ENCODE measurements at regions not wholly inside any gene's neighbourhood (a gene's known extent, or its start where the extent isn't known, plus 50 kb on each side); places are given as distances from the start of the nearest gene placed in this dataset.

DNA sequence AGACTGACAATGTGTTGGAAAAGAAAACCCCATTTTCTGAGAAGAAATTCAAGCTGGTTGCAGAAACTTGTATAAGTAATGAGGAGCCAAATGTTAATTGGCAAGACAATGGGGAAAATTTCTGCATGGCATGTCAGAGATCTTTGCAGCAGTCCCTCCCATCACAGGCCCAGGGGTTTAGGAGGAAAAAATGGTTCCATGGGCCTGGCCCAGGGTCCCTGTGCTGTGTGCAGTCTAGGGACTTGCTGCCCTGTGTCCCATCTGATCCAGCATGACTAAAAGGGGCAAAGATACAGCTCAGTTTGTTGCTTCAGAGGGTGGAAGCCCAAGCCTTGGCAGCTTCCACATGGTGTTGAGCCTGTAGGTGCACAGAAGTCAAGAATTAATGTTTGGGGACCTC is 440.3 kb upstream of the TPK1 start:
- DNase-seq (ENCODE audit: low read depth, low spot score): no peak

DNA sequence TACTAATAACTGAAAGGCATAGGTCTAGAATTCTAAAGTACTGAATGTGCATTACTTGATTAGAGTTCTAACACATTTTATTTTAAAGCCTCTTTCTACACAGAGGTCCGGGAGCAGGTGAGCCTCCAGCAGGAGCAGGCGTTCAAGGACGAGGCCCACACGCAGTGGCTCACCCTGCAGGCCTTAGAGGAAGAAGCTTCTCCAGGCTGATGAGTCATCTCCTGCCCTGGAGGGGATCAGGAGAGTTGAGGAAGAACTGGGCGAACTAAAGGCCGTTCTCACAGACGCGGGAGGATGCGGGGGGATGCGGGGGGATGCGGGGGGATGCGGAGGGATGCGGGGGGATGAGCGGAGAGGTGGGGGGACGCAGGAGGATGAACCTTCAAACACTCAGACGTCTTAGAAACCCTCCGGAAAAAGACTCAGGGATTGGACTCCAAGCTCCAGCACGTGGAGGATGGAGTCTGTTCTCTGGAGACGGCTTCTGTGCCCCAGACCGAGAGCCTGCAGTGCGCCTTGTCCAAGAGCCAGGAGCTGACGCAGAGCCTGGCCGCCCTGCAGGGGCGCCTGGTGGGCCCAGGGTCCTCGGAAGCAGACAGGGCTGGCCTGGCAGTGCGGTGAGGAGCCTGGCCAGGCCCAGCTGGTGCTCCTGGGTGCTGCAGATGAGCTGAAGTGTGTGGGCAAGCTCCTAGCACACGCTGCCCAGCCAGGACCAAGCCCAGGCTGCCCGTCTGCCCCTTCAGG is 433.7 kb upstream of the TPK1 start:
- DNase-seq (ENCODE audit: low read depth, low spot score): no peak

DNA sequence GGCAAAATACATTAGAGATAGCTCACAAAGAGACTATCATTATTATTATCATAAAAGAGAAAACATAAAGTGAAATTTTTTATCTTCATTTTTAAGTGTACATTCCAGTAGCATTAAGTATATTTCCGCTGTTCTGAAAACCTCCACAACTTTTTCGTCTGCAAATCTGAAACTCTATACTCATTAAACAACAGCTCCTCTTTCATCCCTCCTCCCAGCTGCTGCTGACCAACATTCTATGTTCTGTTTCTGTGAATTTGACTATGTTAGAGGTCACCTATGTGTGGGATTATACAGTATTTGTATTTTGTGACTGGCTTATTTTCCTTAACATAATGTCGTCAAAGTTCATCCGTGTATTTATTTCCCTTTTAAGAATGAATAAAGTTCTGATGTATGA is 429.3 kb upstream of the TPK1 start:
- DNase-seq (ENCODE audit: low read depth, low spot score): no peak

DNA sequence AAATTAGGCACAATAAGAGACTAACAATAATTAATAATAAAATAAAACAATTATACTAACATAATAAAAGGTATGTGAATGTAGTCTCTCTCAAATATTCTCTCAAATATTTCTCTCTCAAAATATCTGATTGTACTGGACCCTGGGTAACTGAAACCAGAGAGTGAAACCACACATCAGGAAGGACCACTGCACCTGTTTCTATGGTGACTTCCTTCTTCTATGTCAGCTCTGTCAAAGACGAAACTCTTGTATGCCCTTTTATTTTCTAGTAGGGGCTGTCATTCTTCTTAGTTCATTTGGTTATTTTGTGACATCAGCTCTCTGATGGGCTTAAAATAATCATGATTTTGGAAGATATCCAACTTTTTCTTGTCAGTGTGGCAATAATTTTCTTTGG is 428.0 kb upstream of the TPK1 start:
- no peak for DNase-seq (ENCODE audit: low read depth, low spot score)

DNA sequence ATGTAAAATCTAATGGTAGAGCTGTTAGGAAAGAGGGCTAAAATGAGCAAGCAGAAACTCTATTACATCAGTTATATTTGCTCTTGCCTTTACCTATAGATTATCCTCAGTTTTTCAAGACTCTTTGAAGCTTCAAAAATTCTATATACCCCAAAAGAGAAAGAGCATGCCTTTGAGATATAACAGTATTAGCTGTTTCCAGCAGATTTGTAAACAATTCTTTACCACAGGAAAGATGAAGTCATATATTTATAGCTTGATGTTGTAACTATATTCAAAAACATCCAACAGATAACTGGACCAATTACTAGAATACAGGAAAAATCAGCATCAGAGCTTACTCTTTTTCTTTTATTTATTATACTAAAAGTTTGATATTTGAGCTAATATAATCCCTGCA is 416.2 kb upstream of the TPK1 start:
- DNase-seq (ENCODE audit: low read depth, low spot score): no peak

DNA sequence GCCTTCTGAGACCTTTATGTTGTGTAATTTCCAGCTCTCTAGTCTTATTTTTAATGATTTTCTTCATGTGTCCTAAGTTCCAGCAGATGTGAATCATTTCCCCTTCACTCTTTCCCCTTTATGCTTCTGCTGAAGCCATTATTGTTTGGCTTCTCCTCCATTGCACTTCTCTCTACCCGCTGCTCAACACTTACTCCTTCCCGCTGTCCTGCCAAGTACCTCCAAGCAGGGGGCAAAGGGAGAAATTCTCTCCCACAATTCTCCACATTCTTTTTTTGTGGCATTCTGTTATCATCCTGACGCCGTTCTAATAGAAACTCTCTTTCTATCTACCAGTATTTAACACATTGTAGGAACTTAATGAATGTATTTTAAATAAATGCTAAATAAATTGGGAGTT is 388.9 kb upstream of the TPK1 start:
- no peak for DNase-seq (ENCODE audit: low read depth, low spot score)

DNA sequence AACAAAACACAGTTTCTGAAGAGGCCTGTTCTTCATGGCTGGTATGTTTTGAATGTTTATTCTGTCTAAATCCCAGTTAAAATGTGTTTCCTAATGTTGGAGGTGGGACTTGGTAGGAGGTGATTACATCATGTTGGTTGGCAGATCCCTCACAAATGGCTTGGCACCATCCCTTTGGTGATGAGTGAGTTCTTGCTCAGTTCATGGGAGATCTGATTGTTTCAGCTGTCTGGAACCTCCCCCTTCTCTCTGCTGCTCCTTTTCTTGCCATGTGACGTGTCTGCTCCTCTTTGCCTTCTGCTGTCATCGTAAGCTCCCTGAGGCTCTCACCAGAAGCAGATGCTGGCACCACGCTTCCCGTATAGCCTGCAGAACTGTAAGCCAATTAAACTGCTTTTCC is 383.6 kb upstream of the TPK1 start:
- DNase-seq (ENCODE audit: low read depth, low spot score): no peak

DNA sequence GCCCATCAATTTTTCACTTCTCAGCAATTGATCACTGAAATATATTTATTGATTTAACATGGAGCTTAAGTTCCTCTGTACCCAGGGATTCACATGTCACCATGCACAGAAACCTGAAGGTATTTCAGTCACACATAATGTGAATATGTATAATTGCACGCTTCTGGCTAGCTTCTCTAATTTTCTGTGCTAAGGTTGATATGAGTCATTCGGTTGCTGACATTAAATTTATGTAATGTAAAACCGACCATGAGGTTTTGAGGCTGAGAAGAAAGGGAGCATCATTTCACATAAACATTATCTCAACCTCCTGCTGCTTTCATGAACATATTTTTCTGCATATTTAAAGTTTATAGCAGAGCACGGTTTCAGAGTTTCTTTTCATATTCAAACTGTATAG is 381.0 kb upstream of the TPK1 start:
- no peak for DNase-seq (ENCODE audit: low read depth, low spot score)

DNA sequence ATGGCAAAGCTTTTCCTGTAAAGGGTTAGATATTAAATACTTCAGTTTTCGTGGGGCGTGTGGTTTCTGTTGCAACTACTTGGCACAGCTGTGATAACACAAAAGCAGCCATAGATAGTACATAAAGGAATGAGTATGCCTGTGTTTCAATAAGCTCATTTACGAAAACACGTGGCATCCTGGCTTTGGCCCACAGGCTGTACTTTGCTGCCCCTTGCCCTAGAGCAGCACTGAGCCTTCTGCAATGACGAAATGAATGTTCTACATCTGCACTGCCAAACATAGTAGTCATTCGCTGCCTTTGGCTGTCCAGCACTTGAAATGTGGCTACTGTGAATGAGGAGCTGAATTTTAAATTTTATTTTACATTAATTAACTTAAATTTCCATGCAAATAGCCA is 376.2 kb upstream of the TPK1 start:
- no peak for DNase-seq (ENCODE audit: low read depth, low spot score)

DNA sequence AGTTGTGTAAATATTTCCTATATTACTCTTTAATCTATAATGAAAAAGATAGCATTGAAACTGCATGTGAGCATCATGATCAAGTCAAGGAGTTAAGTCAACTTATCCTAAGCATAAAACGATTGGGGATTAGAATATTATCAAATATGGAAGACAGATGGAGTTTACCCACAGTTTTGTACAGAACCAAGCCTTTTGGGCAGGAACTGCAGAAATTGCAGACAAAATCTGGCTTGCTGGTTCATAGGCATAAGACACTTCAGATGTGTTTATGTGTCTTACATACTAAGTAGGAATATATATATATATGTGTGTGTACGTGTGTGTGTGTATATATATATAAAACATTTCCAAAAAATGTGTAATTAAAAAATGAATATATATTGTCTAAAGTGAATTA is 375.4 kb upstream of the TPK1 start:
- DNase-seq (ENCODE audit: low read depth, low spot score): no peak

DNA sequence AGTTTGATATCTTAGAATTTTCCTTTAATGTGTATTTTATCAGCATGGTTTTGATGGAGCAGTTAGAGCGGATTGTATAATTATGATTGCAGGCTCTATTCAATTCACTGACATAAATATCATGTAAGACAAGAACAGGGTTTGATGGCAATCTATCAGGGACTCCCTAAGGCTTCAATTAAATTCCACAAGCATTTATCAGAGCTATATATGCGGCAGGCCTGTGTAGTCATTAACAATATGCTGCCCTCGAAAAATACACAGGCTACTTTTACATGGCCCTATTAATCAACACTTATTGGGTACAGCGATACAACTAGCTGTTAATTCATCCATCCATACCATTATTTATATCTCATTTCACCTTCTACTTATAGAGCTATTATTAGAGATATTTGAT is 358.1 kb upstream of the TPK1 start:
- DNase-seq (ENCODE audit: low read depth, low spot score): no peak

DNA sequence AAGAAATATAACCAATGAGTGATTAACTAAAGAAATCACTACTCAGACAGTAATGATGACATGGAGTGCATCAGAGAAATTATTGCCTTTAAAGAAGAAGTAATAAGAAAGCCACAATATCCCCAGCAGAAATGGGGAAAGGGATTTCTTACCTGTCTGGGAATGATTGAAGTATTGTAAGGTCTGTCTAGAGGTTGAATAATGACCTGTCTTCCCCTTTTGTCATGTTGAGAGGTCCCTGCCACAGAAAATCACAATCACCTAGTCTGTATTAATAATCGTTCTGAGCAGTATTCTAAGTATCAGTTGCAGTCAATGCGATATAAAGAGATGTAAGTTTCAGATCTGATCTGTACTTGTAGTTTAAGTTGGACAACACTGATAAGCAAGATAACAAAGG is 349.1 kb upstream of the TPK1 start:
- no peak for DNase-seq (ENCODE audit: low read depth, low spot score)

DNA sequence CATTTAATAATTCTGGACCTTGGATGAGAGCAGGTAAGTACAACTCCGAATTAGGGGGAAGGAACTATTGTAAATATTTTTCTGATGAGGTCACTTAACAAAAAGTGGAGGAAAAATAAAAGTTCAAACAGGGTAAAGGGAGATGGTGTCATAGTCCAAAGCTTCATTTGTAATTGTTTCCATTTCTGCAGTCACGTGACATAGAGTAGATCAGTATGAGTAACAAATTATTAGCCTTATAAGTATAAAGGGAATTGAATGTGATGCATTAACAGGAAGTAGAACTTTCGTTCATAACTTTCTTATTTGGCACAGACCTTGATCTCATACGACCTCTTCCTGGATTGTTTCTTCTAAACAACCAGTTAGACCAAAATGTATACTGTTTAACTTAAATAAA is 347.2 kb upstream of the TPK1 start:
- DNase-seq (ENCODE audit: low read depth, low spot score): no peak

DNA sequence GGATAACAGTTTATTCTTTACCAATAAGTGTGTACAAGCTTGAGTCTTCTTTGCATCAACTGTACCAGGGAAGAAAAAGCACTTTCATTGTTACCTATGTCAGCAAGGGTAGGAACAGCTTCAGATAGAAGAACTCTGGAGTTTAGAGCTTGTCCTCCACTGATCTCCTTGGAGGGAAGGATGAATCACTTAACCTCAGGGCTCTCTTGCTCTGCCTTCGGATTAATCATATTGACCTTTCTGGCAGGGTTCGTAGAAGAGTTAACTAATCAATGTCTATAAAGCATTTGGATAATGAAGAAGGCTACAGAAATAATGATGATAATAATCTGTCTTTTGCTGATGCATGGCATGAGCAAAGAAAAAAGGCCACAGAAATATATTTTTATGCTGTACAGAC is 339.5 kb upstream of the TPK1 start:
- DNase-seq (ENCODE audit: low read depth, low spot score): no peak

DNA sequence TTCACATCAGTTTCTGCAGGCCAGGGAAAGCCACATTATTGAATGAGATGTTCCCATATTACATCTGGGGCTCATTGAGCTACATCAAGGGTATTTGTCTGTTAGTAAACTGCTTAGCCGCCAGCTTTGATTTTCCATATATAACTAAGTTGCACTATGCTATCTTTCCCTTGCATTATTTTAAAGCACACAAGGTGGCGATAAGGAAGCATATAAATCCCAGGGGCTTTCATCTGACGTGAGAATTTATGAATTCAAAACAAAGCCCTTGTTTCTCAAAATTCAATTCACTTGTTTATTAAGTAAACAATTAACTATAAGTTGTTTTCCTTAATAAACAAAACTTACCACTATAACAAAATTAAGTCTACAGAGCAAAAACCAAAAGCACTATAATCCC is 334.1 kb upstream of the TPK1 start:
- no peak for DNase-seq (ENCODE audit: low read depth, low spot score)

DNA sequence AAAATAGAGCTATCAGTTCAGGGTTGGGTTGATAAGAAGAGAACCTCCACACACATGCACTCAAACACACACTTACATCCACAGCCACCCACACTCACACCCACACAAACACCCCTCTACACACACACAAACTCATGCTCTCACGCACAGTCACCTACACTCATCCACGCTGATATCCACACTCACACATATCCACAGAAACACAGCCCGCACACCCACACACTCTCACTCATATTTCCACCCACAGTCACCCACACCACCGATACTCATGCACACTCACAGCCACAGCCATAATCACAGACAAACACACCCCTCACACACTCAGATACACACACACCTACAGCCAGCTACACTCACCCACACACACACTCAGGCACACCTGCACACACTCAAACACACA is 333.0 kb upstream of the TPK1 start:
- no peak for DNase-seq (ENCODE audit: low read depth, low spot score)

DNA sequence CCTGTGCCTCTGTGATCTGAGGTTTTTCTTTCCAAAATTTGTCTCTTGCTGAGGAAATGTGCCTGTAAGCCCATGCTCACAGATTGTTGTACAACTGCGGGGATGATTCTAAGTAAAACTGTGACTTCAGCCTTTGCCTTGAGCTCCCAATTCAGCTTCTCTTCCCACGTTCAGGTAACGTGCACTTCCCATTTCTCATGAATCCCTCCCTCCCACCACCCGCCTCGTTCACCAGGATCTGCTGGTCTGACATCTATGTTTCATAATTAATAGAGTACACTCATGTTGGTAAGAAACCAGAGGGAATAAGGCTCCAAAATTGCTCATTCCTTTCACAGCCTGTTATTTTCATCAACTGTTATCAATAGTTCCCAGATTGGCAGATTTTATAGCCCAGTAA is 332.6 kb upstream of the TPK1 start:
- DNase-seq (ENCODE audit: low read depth, low spot score): no peak

DNA sequence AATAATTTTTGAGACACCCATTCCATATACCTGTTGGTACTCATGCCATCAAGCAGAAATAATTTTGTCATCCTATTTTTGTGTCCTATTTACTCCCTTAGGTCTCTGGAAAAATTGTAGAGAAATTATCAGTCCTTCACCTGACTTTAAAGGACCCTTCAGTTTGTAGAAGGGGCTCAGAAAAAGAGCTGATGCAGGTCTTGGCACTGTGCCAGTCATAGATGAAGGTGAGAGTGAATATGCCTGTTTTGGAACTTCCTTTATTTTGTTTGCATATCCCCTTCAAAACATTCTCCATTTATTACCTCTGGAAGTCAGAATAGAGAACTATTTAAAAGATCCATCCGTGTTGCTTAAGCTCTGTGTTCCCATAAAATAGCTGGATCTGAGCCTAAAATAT is 321.0 kb upstream of the TPK1 start:
- no peak for DNase-seq (ENCODE audit: low read depth, low spot score)

DNA sequence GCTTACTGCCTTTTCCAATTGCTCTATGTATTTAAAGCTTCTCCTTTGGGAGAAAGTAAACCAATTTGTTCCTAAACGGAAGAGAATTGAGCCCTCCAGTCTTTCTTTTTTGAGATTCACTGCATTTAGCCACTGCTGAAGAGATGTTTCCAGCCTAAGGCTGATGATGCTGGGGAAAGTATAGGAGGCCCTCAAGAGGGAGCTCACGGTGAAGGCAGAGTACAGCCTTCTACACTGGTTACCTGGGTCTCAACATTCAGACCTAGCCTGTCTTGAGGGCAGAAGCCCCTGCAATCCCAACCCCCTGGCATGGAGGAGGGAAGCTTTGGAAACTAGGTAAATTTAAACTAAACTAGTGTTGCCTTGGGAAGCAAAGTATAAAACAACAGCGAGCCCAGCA is 316.7 kb upstream of the TPK1 start:
- no peak for DNase-seq (ENCODE audit: low read depth, low spot score)

DNA sequence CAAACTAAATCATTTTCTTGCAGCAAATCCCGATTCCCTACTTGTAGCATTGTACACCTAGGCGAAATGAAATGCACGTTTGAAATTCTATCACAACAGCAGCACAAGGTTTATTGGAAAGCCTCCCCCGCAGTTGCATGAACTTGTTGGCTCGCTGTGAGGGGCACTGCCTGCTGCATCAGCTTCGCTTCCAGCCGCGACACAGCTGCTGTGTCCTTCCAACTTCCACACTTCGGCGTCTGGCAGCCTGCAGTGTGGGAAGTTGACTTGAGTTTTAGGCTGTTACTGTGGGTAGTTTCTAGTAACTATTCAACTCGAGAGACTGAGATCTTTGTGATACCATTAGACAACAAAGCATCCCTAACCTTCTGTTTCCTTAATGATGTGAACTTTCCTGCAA is 315.8 kb upstream of the TPK1 start:
- no peak for DNase-seq (ENCODE audit: low read depth, low spot score)

DNA sequence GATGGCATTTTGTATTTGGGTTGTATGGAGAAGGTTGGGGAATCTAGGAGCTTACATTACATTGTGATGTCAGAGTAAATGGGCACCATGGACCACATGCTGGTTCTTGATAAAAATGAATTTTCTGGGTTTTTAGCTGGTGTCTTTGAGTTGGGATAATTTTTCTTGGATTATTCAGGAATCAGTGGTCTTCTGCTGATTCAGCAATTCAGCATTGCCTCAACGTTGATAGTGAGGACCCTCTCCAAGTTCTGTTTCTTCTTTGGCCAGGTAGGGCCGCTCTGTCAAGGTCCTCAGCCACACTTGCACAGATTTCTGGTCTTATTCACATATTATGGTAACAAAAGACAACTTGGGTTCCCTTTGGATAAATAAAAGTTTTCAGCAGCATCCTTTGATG is 312.0 kb upstream of the TPK1 start:
- no peak for DNase-seq (ENCODE audit: low read depth, low spot score)

DNA sequence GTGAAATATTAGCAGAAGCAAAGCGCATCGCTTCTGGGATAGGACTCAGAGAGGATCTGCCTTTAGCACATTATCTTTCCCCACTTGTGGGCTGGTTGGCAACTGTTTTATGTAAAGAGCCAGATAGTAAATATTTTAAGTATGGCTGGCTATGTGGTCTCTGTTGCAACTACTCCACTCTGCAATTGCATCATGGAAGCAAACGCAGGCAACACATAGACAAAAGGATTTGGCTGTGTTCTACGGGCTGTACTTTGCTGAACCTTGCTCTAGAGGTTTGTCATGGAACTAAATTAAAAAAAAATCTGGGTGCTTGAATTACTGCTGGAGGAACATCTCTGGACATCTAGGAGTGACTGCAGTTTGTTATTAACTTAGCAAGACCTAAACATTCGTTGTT is 307.8 kb upstream of the TPK1 start:
- DNase-seq (ENCODE audit: low read depth, low spot score): no peak

DNA sequence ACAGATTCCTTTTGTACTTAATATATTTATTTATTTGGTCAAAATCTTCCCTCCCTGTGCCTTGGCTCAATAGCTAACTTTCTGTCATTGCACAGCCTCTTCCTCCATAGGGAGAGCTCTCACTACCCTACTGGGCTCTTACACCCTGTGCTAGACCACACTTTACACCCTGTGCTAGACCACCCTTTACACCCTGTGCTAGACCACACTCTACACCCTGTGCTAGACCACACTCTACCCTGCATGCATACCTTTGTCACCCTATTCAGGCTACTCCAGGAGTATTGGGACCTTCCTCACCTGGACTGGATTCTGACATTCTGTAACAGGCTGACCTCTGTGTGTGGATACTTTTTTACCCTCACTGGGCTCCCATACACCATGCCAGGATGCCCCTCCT is 298.5 kb upstream of the TPK1 start:
- no peak for DNase-seq (ENCODE audit: low read depth, low spot score)

DNA sequence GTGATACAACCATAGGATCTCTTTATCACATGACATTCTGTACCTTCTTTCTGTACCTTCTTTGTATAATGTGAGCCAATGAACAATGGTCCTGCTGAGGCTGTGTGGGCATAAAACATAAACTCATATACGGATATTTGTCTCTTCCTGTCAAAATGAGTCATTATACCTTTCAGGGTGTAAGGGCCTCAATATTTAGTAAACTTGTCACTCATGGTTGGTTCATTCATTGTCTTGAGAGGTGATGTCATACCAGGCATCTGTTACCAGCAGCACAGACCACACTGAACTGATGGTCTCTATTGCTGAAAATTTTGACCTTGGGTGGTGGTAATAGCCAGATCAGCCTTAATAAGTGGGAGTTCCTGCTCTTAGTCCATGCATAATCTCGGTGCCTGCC is 287.6 kb upstream of the TPK1 start:
- no peak for DNase-seq (ENCODE audit: low read depth, low spot score)
